22Rv1 (cell line): ENCODE measurements at regions not wholly inside any gene's neighbourhood (a gene's known extent, or its start where the extent isn't known, plus 50 kb on each side); places are given as distances from the start of the nearest gene placed in this dataset.

Experiments
- ZFX ChIP-seq: fragments of 450-650 bp; IDR thresholded peaks from 2 replicates; pipeline ENCODE4 v1.6.1; 2017; ENCODE audit warnings: antibody characterized with exemption, borderline replicate concordance
- TF ChIP-seq, protein P1 (sequence below): fragments of 450-650 bp; IDR thresholded peaks from 2 replicates; pipeline ENCODE4 v1.5.1; 2017; ENCODE audit warnings: mild to moderate bottlenecking

DNA sequence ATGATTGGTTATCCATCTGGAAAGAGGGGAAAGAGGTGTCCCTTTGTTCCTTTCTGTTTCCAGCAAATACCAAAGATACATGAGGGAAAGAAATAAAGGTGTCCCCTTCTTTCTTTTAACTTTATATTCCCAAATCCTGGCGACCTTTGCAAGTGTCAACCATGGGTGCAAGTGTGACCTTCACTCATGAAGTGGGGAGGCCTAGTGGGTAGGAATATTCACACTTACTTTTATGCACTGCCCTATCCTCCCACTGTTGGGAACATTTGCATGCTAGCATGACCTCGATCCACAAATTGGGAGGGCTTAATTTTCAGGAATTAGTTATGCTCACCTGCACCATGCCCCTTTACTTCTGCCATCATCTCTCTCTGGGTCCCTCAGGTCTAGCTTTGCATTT is 70.2 kb upstream of the ZNF804A start:
- TF ChIP-seq, protein P1, sequence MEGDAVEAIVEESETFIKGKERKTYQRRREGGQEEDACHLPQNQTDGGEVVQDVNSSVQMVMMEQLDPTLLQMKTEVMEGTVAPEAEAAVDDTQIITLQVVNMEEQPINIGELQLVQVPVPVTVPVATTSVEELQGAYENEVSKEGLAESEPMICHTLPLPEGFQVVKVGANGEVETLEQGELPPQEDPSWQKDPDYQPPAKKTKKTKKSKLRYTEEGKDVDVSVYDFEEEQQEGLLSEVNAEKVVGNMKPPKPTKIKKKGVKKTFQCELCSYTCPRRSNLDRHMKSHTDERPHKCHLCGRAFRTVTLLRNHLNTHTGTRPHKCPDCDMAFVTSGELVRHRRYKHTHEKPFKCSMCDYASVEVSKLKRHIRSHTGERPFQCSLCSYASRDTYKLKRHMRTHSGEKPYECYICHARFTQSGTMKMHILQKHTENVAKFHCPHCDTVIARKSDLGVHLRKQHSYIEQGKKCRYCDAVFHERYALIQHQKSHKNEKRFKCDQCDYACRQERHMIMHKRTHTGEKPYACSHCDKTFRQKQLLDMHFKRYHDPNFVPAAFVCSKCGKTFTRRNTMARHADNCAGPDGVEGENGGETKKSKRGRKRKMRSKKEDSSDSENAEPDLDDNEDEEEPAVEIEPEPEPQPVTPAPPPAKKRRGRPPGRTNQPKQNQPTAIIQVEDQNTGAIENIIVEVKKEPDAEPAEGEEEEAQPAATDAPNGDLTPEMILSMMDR = no peak
- no peak for TF ChIP-seq ZFX
